ENCODE measurements at regions not wholly inside any gene's neighbourhood (a gene's known extent, or its start where the extent isn't known, plus 50 kb on each side); places are given as distances from the start of the nearest gene placed in this dataset.

- TF ChIP-seq, protein P1, sequence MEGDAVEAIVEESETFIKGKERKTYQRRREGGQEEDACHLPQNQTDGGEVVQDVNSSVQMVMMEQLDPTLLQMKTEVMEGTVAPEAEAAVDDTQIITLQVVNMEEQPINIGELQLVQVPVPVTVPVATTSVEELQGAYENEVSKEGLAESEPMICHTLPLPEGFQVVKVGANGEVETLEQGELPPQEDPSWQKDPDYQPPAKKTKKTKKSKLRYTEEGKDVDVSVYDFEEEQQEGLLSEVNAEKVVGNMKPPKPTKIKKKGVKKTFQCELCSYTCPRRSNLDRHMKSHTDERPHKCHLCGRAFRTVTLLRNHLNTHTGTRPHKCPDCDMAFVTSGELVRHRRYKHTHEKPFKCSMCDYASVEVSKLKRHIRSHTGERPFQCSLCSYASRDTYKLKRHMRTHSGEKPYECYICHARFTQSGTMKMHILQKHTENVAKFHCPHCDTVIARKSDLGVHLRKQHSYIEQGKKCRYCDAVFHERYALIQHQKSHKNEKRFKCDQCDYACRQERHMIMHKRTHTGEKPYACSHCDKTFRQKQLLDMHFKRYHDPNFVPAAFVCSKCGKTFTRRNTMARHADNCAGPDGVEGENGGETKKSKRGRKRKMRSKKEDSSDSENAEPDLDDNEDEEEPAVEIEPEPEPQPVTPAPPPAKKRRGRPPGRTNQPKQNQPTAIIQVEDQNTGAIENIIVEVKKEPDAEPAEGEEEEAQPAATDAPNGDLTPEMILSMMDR (conservative IDR thresholded peaks at IDR 0.05; ENCODE audit: low read depth, low read length): no peak
- no peak for TF ChIP-seq POLR2A (IDR thresholded peaks at IDR 0.05; ENCODE audit: low read depth, low read length)
- TF ChIP-seq MAFK (IDR thresholded peaks at IDR 0.05; ENCODE audit: low read depth, low read length): no peak
- TF ChIP-seq, protein P2, sequence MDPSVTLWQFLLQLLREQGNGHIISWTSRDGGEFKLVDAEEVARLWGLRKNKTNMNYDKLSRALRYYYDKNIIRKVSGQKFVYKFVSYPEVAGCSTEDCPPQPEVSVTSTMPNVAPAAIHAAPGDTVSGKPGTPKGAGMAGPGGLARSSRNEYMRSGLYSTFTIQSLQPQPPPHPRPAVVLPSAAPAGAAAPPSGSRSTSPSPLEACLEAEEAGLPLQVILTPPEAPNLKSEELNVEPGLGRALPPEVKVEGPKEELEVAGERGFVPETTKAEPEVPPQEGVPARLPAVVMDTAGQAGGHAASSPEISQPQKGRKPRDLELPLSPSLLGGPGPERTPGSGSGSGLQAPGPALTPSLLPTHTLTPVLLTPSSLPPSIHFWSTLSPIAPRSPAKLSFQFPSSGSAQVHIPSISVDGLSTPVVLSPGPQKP (IDR thresholded peaks at IDR 0.05; ENCODE audit: borderline replicate concordance, low read depth, low read length): no peak
Measured at GRCh38 chr2:222797871-222798270, 63.0 kb upstream of the ACSL3 start.

Data from IMR-90 (cell line).